SJCRH30 (cell line): ENCODE measurements at regions not wholly inside any gene's neighbourhood (a gene's known extent, or its start where the extent isn't known, plus 50 kb on each side); places are given as distances from the start of the nearest gene placed in this dataset.
A peak's percentile ranks its signal among the peaks of the same experiment; 100 is the strongest.

Experiments
- DNase-seq, 2 experiments: peaks; one replicate each; pipeline ENCODE4 v3.0.0-alpha.2; 2015 to 2020
- H3K27ac ChIP-seq: fragments of 250-450 bp; sonication (Bioruptor Pico); 2 replicates; pipeline ENCODE4 v1.5.1; 2020; ENCODE audit warnings: mild to moderate bottlenecking, moderate library complexity
- H3K27me3 ChIP-seq: fragments of 250-450 bp; sonication (Bioruptor Pico); 2 replicates; pipeline ENCODE4 v1.5.1; 2020; ENCODE audit warnings: mild to moderate bottlenecking, moderate library complexity
- H3K36me3 ChIP-seq: fragments of 250-450 bp; sonication (Bioruptor Pico); 2 replicates; pipeline ENCODE4 v1.5.1; 2020; ENCODE audit warnings: mild to moderate bottlenecking, moderate library complexity
- H3K4me1 ChIP-seq: fragments of 250-450 bp; sonication (Bioruptor Pico); 2 replicates; pipeline ENCODE4 v1.5.1; 2020; ENCODE audit warnings: mild to moderate bottlenecking, moderate library complexity
- H3K4me3 ChIP-seq: fragments of 250-450 bp; sonication (Bioruptor Pico); 2 replicates; pipeline ENCODE4 v1.5.1; 2020; ENCODE audit warnings: mild to moderate bottlenecking, moderate library complexity
- H3K9me3 ChIP-seq: fragments of 250-450 bp; sonication (Bioruptor Pico); replicated peaks from 2 replicates; pipeline ENCODE4 v1.5.1; 2020; ENCODE audit warnings: mild to moderate bottlenecking, moderate library complexity

- Histone ChIP-seq H3K36me3 (no peaks in the 10 kb centered on the region), H3K4me3 (no peak overlapping the region), H3K27me3 (no peaks in the 10 kb centered on the region), H3K27ac (no peak overlapping the region), H3K9me3 (no peaks in the 10 kb centered on the region), H3K4me1 (no peaks in the 10 kb centered on the region; the same call in 1 of the 2 replicates)
- no peak for DNase-seq
Measured at GRCh38 chr5:68352166-68352565, 136.6 kb downstream of the PIK3R1 start.

GRCh38 chr5:68353605-68354004, 138.0 kb downstream of the PIK3R1 start:
- H3K4me1 ChIP-seq: no peaks in the 10 kb centered on the region; the same call in 1 of the 2 replicates
- DNase-seq: no peak
- H3K27me3 ChIP-seq: no peaks in the 10 kb centered on the region
- H3K4me3 ChIP-seq: no peak overlapping the region
- no peaks in the 10 kb centered on the region for H3K36me3 ChIP-seq
- no peak overlapping the region for H3K27ac ChIP-seq
- no peaks in the 10 kb centered on the region for H3K9me3 ChIP-seq

- H3K9me3 ChIP-seq: no peaks in the 10 kb centered on the region
- H3K27me3 ChIP-seq: no peaks in the 10 kb centered on the region
- no peaks in the 10 kb centered on the region; the same call in 1 of the 2 replicates for H3K4me1 ChIP-seq
- H3K27ac ChIP-seq: no peak overlapping the region
- H3K4me3 ChIP-seq: no peak overlapping the region
- no peak for DNase-seq
- no peaks in the 10 kb centered on the region for H3K36me3 ChIP-seq
Measured at GRCh38 chr5:68354315-68354714, 138.8 kb downstream of the PIK3R1 start.

- DNase-seq: peak; percentile 49 to 65
- Histone ChIP-seq H3K4me1 (no peaks in the 10 kb centered on the region; the same call in 1 of the 2 replicates), H3K27ac (0 out of 2 replicates have a peak overlapping the region, but pooled peaks have one; percentile 38), H3K27me3 (no peaks in the 10 kb centered on the region), H3K4me3 (no peak overlapping the region), H3K9me3 (no peaks in the 10 kb centered on the region), H3K36me3 (no peaks in the 10 kb centered on the region)
Measured at GRCh38 chr5:68356216-68356615, 140.7 kb downstream of the PIK3R1 start.

- Histone ChIP-seq H3K9me3 (no peaks in the 10 kb centered on the region), H3K36me3 (no peaks in the 10 kb centered on the region), H3K4me3 (no peak overlapping the region), H3K4me1 (no peaks in the 10 kb centered on the region; the same call in 1 of the 2 replicates), H3K27me3 (no peaks in the 10 kb centered on the region), H3K27ac (peak overlapping the region; percentile 13; the same call in 1 of the 2 replicates)
- no peak for DNase-seq
Measured at GRCh38 chr5:68356623-68357022, 141.1 kb downstream of the PIK3R1 start.

GRCh38 chr5:68359699-68360098, 144.1 kb downstream of the PIK3R1 start:
- DNase-seq: no peak
- Histone ChIP-seq H3K27me3 (no peaks in the 10 kb centered on the region), H3K9me3 (no peaks in the 10 kb centered on the region), H3K4me3 (no peak overlapping the region), H3K36me3 (no peaks in the 10 kb centered on the region), H3K4me1 (no peaks in the 10 kb centered on the region; the same call in 1 of the 2 replicates), H3K27ac (no peak overlapping the region)

- DNase-seq: no peak
- H3K4me1 ChIP-seq: no peaks in the 10 kb centered on the region
- no peaks in the 10 kb centered on the region for H3K9me3 ChIP-seq
- no peak overlapping the region for H3K27ac ChIP-seq
- no peaks in the 10 kb centered on the region for H3K36me3 ChIP-seq
- H3K27me3 ChIP-seq: no peaks in the 10 kb centered on the region
- H3K4me3 ChIP-seq: no peak overlapping the region
Measured at GRCh38 chr5:68362331-68362730, 146.8 kb downstream of the PIK3R1 start.

GRCh38 chr5:68365889-68366288, 150.3 kb downstream of the PIK3R1 start:
- H3K27ac ChIP-seq: no peak overlapping the region
- H3K4me1 ChIP-seq: no peaks in the 10 kb centered on the region
- no peaks in the 10 kb centered on the region for H3K36me3 ChIP-seq
- no peak for DNase-seq
- no peaks in the 10 kb centered on the region for H3K9me3 ChIP-seq
- no peak overlapping the region for H3K4me3 ChIP-seq
- no peaks in the 10 kb centered on the region for H3K27me3 ChIP-seq

GRCh38 chr5:68367287-68367686, 151.7 kb downstream of the PIK3R1 start:
- H3K4me1 ChIP-seq: no peaks in the 10 kb centered on the region
- H3K36me3 ChIP-seq: no peaks in the 10 kb centered on the region
- H3K27ac ChIP-seq: no peak overlapping the region
- no peak overlapping the region for H3K4me3 ChIP-seq
- no peaks in the 10 kb centered on the region for H3K9me3 ChIP-seq
- DNase-seq: no peak
- H3K27me3 ChIP-seq: no peaks in the 10 kb centered on the region

- Histone ChIP-seq H3K36me3 (no peaks in the 10 kb centered on the region), H3K27me3 (no peaks in the 10 kb centered on the region), H3K9me3 (no peaks in the 10 kb centered on the region), H3K27ac (no peak overlapping the region), H3K4me1 (no peaks in the 10 kb centered on the region), H3K4me3 (no peak overlapping the region)
- DNase-seq: no peak
Measured at GRCh38 chr5:68367717-68368116, 152.2 kb downstream of the PIK3R1 start.

- Histone ChIP-seq H3K9me3 (no peaks in the 10 kb centered on the region), H3K27ac (no peak overlapping the region), H3K4me1 (no peaks in the 10 kb centered on the region), H3K36me3 (no peaks in the 10 kb centered on the region), H3K27me3 (no peaks in the 10 kb centered on the region), H3K4me3 (no peak overlapping the region)
- DNase-seq: no peak
Measured at GRCh38 chr5:68368311-68369022, 152.9 kb downstream of the PIK3R1 start.

GRCh38 chr5:68369023-68369359, 153.4 kb downstream of the PIK3R1 start:
- Histone ChIP-seq H3K27ac (no peak overlapping the region), H3K9me3 (no peaks in the 10 kb centered on the region), H3K4me1 (no peaks in the 10 kb centered on the region; the same call in 1 of the 2 replicates), H3K36me3 (no peaks in the 10 kb centered on the region), H3K4me3 (no peak overlapping the region), H3K27me3 (no peaks in the 10 kb centered on the region)
- no peak for DNase-seq

GRCh38 chr5:68369457-68370125, 154.0 kb downstream of the PIK3R1 start:
- Histone ChIP-seq H3K4me3 (no peak overlapping the region), H3K9me3 (no peaks in the 10 kb centered on the region), H3K27ac (no peak overlapping the region), H3K4me1 (peaks cover 4% of the 10 kb centered on the region), H3K36me3 (no peaks in the 10 kb centered on the region), H3K27me3 (no peaks in the 10 kb centered on the region)
- DNase-seq: no peak

- no peaks in the 10 kb centered on the region for H3K36me3 ChIP-seq
- H3K27ac ChIP-seq: no peak overlapping the region
- H3K4me3 ChIP-seq: no peak overlapping the region
- H3K27me3 ChIP-seq: no peaks in the 10 kb centered on the region
- DNase-seq: no peak
- peaks cover 11% of the 10 kb centered on the region for H3K4me1 ChIP-seq
- H3K9me3 ChIP-seq: no peaks in the 10 kb centered on the region
Measured at GRCh38 chr5:68370196-68370595, 154.6 kb downstream of the PIK3R1 start.

- no peak overlapping the region for H3K4me3 ChIP-seq
- H3K9me3 ChIP-seq: no peaks in the 10 kb centered on the region
- peaks cover 16% of the 10 kb centered on the region for H3K4me1 ChIP-seq
- no peaks in the 10 kb centered on the region for H3K27me3 ChIP-seq
- peaks cover 5% of the 10 kb centered on the region; the same call in 1 of the 2 replicates for H3K36me3 ChIP-seq
- H3K27ac ChIP-seq: no peak overlapping the region
- no peak for DNase-seq
Measured at GRCh38 chr5:68371607-68372006, 156.1 kb downstream of the PIK3R1 start.
